ENCODE measurements at regions not wholly inside any gene's neighbourhood (a gene's known extent, or its start where the extent isn't known, plus 50 kb on each side); places are given as distances from the start of the nearest gene placed in this dataset.

- H3K9me2 ChIP-seq (ENCODE audit: insufficient read depth), result no peaks in the 10 kb centered on the region
- no peaks in the 10 kb centered on the region for H3K27me3 ChIP-seq (replicated peaks; ENCODE audit: insufficient read depth)
- H3K9ac ChIP-seq, result no peak overlapping the region
- no peak overlapping the region for H2AFZ ChIP-seq
- TF ChIP-seq EZH2phosphoT487 (IDR thresholded peaks at IDR 0.05; ENCODE audit: insufficient read depth, low read depth) (no peak), EZH2 (IDR thresholded peaks at IDR 0.05; ENCODE audit: insufficient read depth, poor library complexity, severe bottlenecking) (no peak)
- in situ Hi-C loops (cut with MboI), result no loop called here
- H3K4me2 ChIP-seq (ENCODE audit: unreplicated experiment), result no peak overlapping the region
- H3F3A ChIP-seq (ENCODE audit: insufficient read depth), result no peaks in the 10 kb centered on the region
- H3K4me3 ChIP-seq, result no peak overlapping the region
- H3K4me1 ChIP-seq (ENCODE audit: insufficient read depth), result no peaks in the 10 kb centered on the region
- no peaks in the 10 kb centered on the region for H3K9me3 ChIP-seq (ENCODE audit: low read depth)
- H3K27ac ChIP-seq, result no peak overlapping the region
- H3K79me2 ChIP-seq (ENCODE audit: insufficient read depth), result no peaks in the 10 kb centered on the region
- no peaks in the 10 kb centered on the region for H4K20me1 ChIP-seq (ENCODE audit: insufficient read depth)
- H3K36me3 ChIP-seq (ENCODE audit: low read depth), result no peaks in the 10 kb centered on the region
- DNase-seq, result peak; percentile 41
- 94 to 100% methylated on average over 3 of the region's 3 CpGs for WGBS, 2 experiments (ENCODE audit: low coverage in 1 of 2, low lambda C conversion rate in 2 of 2, missing lambda C conversion rate in 2 of 2)
These were observed 279.6 kb downstream of the HS3ST3A1 start for GRCh38 chr17:13321951-13322701.

DNA sequence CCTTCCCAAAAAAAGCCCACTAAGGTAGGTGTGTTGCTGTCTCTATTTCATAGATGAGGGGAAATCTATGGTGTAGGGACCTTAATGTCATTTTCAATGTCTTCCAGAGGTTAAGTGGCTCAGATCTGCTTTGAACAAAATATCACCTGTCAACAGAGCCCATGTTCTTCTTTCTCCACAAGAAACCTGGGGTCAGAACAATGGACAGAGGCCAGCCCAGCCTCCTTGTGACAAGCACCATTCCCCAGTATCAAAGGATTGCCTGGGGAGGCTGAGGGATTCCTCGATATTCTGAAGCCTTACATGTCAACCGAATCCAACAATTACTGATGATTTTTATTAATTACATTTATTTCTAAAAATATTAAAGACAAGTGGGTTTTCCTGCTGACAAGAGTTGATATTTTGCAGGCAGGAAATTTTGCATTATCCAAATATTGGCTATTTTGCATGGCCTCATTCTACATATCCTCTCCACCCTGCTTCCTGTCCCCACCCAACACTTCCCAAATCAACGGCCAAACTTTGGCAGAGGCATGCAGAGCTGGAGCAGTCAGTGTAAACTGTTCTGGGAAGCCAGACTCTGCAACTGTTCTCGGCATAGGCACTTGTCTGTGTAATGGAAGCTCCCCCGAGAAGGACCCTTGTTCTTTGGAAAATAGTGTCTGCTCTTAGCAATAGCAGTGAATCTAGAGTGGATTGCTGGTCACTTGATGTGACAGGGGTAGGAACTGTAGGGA, 281.5 kb downstream of the HS3ST3A1 start:
- TF ChIP-seq EZH2 (IDR thresholded peaks at IDR 0.05; ENCODE audit: insufficient read depth, poor library complexity, severe bottlenecking) (no peak), EZH2phosphoT487 (IDR thresholded peaks at IDR 0.05; ENCODE audit: insufficient read depth, low read depth) (no peak)
- no peaks in the 10 kb centered on the region for H3K36me3 ChIP-seq (ENCODE audit: low read depth)
- H3K9me3 ChIP-seq (ENCODE audit: low read depth), result no peaks in the 10 kb centered on the region
- no peak overlapping the region for H2AFZ ChIP-seq
- no peaks in the 10 kb centered on the region for H3F3A ChIP-seq (ENCODE audit: insufficient read depth)
- H3K9me2 ChIP-seq (ENCODE audit: insufficient read depth), result no peaks in the 10 kb centered on the region
- no peak for DNase-seq
- no peaks in the 10 kb centered on the region for H3K79me2 ChIP-seq (ENCODE audit: insufficient read depth)
- in situ Hi-C loops (cut with MboI), result no loop called here
- H3K27ac ChIP-seq, result no peak overlapping the region
- WGBS, 2 experiments (ENCODE audit: low coverage in 1 of 2, low lambda C conversion rate in 2 of 2, missing lambda C conversion rate in 2 of 2), result 72 to 76% methylated on average over 5 of the region's 5 CpGs
- H3K4me1 ChIP-seq (ENCODE audit: insufficient read depth), result no peaks in the 10 kb centered on the region
- H3K9ac ChIP-seq, result no peak overlapping the region
- no peak overlapping the region for H3K4me2 ChIP-seq (ENCODE audit: unreplicated experiment)
- no peaks in the 10 kb centered on the region for H3K27me3 ChIP-seq (replicated peaks; ENCODE audit: insufficient read depth)
- H3K4me3 ChIP-seq, result no peak overlapping the region
- no peaks in the 10 kb centered on the region for H4K20me1 ChIP-seq (ENCODE audit: insufficient read depth)

DNA sequence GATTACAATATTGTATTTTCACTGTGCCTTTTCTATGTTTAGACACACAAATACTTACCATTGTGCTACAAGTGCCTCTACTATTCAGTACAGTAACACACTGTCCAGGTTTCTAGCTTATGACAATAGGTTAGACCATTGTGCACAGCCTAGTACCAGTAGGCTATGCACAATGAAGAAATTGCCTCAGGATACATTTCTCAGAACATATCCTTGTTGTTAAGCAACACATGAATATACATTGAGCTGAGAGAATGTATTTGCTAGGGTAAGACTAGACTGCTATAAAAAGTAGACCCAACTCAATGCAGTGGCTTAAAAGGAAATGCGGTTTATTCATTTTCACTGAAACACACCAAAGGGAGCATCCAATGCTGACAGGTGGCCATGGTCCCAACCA, 285.1 kb downstream of the HS3ST3A1 start:
- H3K9me3 ChIP-seq (ENCODE audit: low read depth), result no peaks in the 10 kb centered on the region
- peaks cover 2% of the 10 kb centered on the region; the same call in 1 of the 2 replicates for H3F3A ChIP-seq (ENCODE audit: insufficient read depth)
- H3K27ac ChIP-seq, result no peak overlapping the region
- no peaks in the 10 kb centered on the region for H3K79me2 ChIP-seq (ENCODE audit: insufficient read depth)
- in situ Hi-C loops (cut with MboI), result no loop called here
- H3K4me2 ChIP-seq (ENCODE audit: unreplicated experiment), result no peak overlapping the region
- H4K20me1 ChIP-seq (ENCODE audit: insufficient read depth), result no peaks in the 10 kb centered on the region
- no peak overlapping the region for H2AFZ ChIP-seq
- no peak overlapping the region for H3K9ac ChIP-seq
- no peaks in the 10 kb centered on the region for H3K9me2 ChIP-seq (ENCODE audit: insufficient read depth)
- H3K27me3 ChIP-seq (replicated peaks; ENCODE audit: insufficient read depth), result no peaks in the 10 kb centered on the region
- TF ChIP-seq EZH2phosphoT487 (IDR thresholded peaks at IDR 0.05; ENCODE audit: insufficient read depth, low read depth) (no peak), EZH2 (IDR thresholded peaks at IDR 0.05; ENCODE audit: insufficient read depth, poor library complexity, severe bottlenecking) (no peak)
- peaks cover 2% of the 10 kb centered on the region for H3K4me1 ChIP-seq (ENCODE audit: insufficient read depth)
- H3K4me3 ChIP-seq, result no peak overlapping the region
- no peaks in the 10 kb centered on the region for H3K36me3 ChIP-seq (ENCODE audit: low read depth)
- 96 to 100% methylated on average over 1 of the region's 1 CpG for WGBS, 2 experiments (ENCODE audit: low coverage in 1 of 2, low lambda C conversion rate in 2 of 2, missing lambda C conversion rate in 2 of 2)
- no peak for DNase-seq

DNA sequence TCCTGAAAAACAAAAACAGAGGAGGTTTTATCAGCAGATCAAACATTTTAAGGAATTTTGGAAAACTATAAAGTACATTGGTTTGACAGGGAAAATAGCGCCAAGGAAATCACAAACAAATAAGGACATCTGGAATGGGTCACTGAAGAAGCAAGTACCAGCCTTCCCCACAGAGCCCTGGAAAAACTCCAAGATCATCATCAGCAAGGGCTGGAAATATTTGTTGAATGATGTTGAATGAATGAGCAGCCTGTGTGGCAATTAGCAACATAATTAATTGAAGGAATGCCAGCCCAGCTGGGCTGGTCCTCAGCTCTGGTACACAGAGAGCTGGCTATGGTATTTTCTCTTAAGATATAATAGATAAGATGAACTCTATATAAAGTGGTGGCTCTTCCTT, 290.4 kb downstream of the HS3ST3A1 start:
- peak; percentile 90 for DNase-seq
- Histone ChIP-seq H3K9ac (no peak overlapping the region), H3K9me2 (ENCODE audit: insufficient read depth) (no peaks in the 10 kb centered on the region), H3K4me2 (ENCODE audit: unreplicated experiment) (peak overlapping the region; percentile 26), H3K27me3 (replicated peaks; ENCODE audit: insufficient read depth) (no peaks in the 10 kb centered on the region), H4K20me1 (ENCODE audit: insufficient read depth) (no peaks in the 10 kb centered on the region), H3K4me1 (ENCODE audit: insufficient read depth) (peaks cover 9% of the 10 kb centered on the region), H3K27ac (0 out of 2 replicates have a peak overlapping the region, but pooled peaks have one; percentile 13), H3F3A (ENCODE audit: insufficient read depth) (peaks cover 17% of the 10 kb centered on the region), H3K36me3 (ENCODE audit: low read depth) (no peaks in the 10 kb centered on the region), H3K79me2 (ENCODE audit: insufficient read depth) (no peaks in the 10 kb centered on the region), H3K9me3 (ENCODE audit: low read depth) (no peaks in the 10 kb centered on the region), H3K4me3 (no peak overlapping the region), H2AFZ (no peak overlapping the region)
- TF ChIP-seq EZH2phosphoT487 (IDR thresholded peaks at IDR 0.05; ENCODE audit: insufficient read depth, low read depth) (no peak), EZH2 (IDR thresholded peaks at IDR 0.05; ENCODE audit: insufficient read depth, poor library complexity, severe bottlenecking) (no peak)
- in situ Hi-C loops (cut with MboI), result no loop called here
- WGBS, 2 experiments (ENCODE audit: low coverage in 1 of 2, low lambda C conversion rate in 2 of 2, missing lambda C conversion rate in 2 of 2), result 3 to 5% methylated on average over 1 of the region's 1 CpG

Data from GM23248 (cell line).